AG04449 (cell line): ENCODE measurements at regions not wholly inside any gene's neighbourhood (a gene's known extent, or its start where the extent isn't known, plus 50 kb on each side); places are given as distances from the start of the nearest gene placed in this dataset.

ENCODE experiments used
- CTCF ChIA-PET: fragments of 350-600 bp; formaldehyde crosslinking; extraction: SDS; loops from one replicate; lab custom pipeline; 2021; ENCODE audit warnings: antibody characterized with exemption; lab: Yijun Ruan, JAX
- POLR2A ChIA-PET: fragments of 400-600, 350-600 bp; formaldehyde crosslinking; extraction: SDS; loops from one replicate; lab custom pipeline; 2020; ENCODE audit warnings: antibody characterized with exemption, inconsistent platforms; lab: Yijun Ruan, JAX
- DNase-seq: peaks from one replicate; pipeline ENCODE4 v3.0.0-alpha.2; 2010; ENCODE audit warnings: low read depth, low spot score
- H3K4me3 ChIP-seq: 2 replicates; pipeline ENCODE4 v1.5.1; 2011; ENCODE audit warnings: low read depth, mild to moderate bottlenecking, control low read depth, low read length
- CTCF ChIP-seq: IDR thresholded peaks from one replicate; pipeline ENCODE4 v1.5.1; 2011; ENCODE audit warnings: mild to moderate bottlenecking, moderate library complexity, low read length, control low read depth, inconsistent platforms; ENCODE audit not compliant: insufficient read depth; ENCODE audit errors: missing control alignments

GRCh38 chr16:65660390-65660789 is 538.5 kb upstream of the CDH11 start:
- TF ChIP-seq CTCF, result no peak
- H3K4me3 ChIP-seq, result no peak overlapping the region
- ChIA-PET CTCF (interaction anchor here (1.2 kb wide), 1 partner anchor 13 kb away, joined by 3 read pairs; no protein-coding TSS in a partner anchor), POLR2A (no interaction called here)
- peak; percentile 3 for DNase-seq

GRCh38 chr16:65659758-65660157 is 537.9 kb upstream of the CDH11 start:
- H3K4me3 ChIP-seq, result no peak overlapping the region
- DNase-seq, result no peak
- ChIA-PET CTCF (no interaction called here), POLR2A (no interaction called here)
- TF ChIP-seq CTCF, result no peak

GRCh38 chr16:65658787-65659220 is 536.9 kb upstream of the CDH11 start:
- H3K4me3 ChIP-seq, result no peak overlapping the region
- ChIA-PET POLR2A (interaction anchor here (0.7 kb wide), 1 partner anchor 536 kb away, joined by 3 read pairs; no protein-coding TSS in a partner anchor), CTCF (no interaction called here)
- TF ChIP-seq CTCF, result no peak
- peak; percentile 52 for DNase-seq

GRCh38 chr16:65658349-65658748 is 536.5 kb upstream of the CDH11 start:
- ChIA-PET CTCF (interaction anchor here (1.2 kb wide), 1 partner anchor 22 kb away, joined by 3 read pairs; no protein-coding TSS in a partner anchor), POLR2A (no interaction called here)
- TF ChIP-seq CTCF, result no peak
- DNase-seq, result peak; percentile 41
- no peak overlapping the region for H3K4me3 ChIP-seq

- no peak overlapping the region for H3K4me3 ChIP-seq
- no peak for DNase-seq
- ChIA-PET POLR2A (interaction anchor here (0.6 kb wide), 1 partner anchor 93 kb away, joined by 3 read pairs; no protein-coding TSS in a partner anchor), CTCF (interaction anchor here (1.2 kb wide), 1 partner anchor 21 kb away, joined by 3 read pairs; no protein-coding TSS in a partner anchor)
- TF ChIP-seq CTCF, result no peak
Measured at GRCh38 chr16:65657556-65657955, 535.7 kb upstream of the CDH11 start.

GRCh38 chr16:65657071-65657494 is 535.2 kb upstream of the CDH11 start:
- ChIA-PET CTCF (no interaction called here), POLR2A (interaction anchor here (0.6 kb wide), 1 partner anchor 93 kb away, joined by 3 read pairs; no protein-coding TSS in a partner anchor)
- DNase-seq, result no peak
- no peak for TF ChIP-seq CTCF
- no peak overlapping the region for H3K4me3 ChIP-seq
